K562 (cell line): ENCODE measurements at regions not wholly inside any gene's neighbourhood (a gene's known extent, or its start where the extent isn't known, plus 50 kb on each side); places are given as distances from the start of the nearest gene placed in this dataset.

Experiments used
- GABPA ChIP-seq: fragments of 200-800 bp; sonication (Bioruptor generic); conservative IDR thresholded peaks from 2 replicates; pipeline ENCODE4 v1.6.1; 2016; ENCODE audit warnings: low read depth, missing genetic modification characterization, missing compliant biosample characterization
- JUN ChIP-seq, 2 experiments: sonication (generic) in 1 of 2; formaldehyde crosslinking in 1 of 2; IDR thresholded peaks; 2 replicates each; pipeline versions ENCODE4 v1.6.1 to v1.8.0; 2012 to 2022; ENCODE audit warnings: borderline replicate concordance in 2 of 2, mild to moderate bottlenecking in 2 of 2, improper control_type of control experiment in 1 of 2, low read depth in 1 of 2, low read length in 1 of 2, missing genetic modification reagents in 1 of 2
- KAT7 ChIP-seq: sonication (generic); formaldehyde crosslinking; IDR thresholded peaks from 2 replicates; pipeline ENCODE4 v1.8.0; 2022; ENCODE audit warnings: missing genetic modification reagents, mild to moderate bottlenecking, borderline replicate concordance
- SMAD3 ChIP-seq: fragments of 450-650 bp; formaldehyde crosslinking; conservative IDR thresholded peaks from 2 replicates; pipeline ENCODE4 v1.4.0; 2020; ENCODE audit warnings: mild to moderate bottlenecking
- YBX1 ChIP-seq: fragments of 450-650 bp; IDR thresholded peaks from 2 replicates; pipeline ENCODE4 v1.7.1; 2016; ENCODE audit warnings: mild to moderate bottlenecking
- ZBTB8A ChIP-seq: fragments of 450-650 bp; IDR thresholded peaks from 2 replicates; pipeline ENCODE4 v1.6.1; 2018; ENCODE audit warnings: mild to moderate bottlenecking, moderate library complexity; ENCODE audit not compliant: partially characterized antibody
- ZKSCAN1 ChIP-seq: fragments of 150-350 bp; IDR thresholded peaks from 2 replicates; pipeline ENCODE4 v1.6.1; 2016; ENCODE audit warnings: low read depth, low read length
- ZNF280A ChIP-seq: fragments of 450-650 bp; IDR thresholded peaks from 2 replicates; pipeline ENCODE4 v1.6.1; 2018; ENCODE audit warnings: mild to moderate bottlenecking, low read depth; ENCODE audit not compliant: partially characterized antibody
- ZNF449 ChIP-seq: fragments of 250-450 bp; sonication (Bioruptor Pico); IDR thresholded peaks from 2 replicates; pipeline ENCODE4 v1.8.0; 2022; ENCODE audit warnings: moderate library complexity, mild to moderate bottlenecking, inconsistent platforms

GRCh38 chr3:18208856-18209255 is 216.3 kb downstream of the SATB1 start (continued):
- TF ChIP-seq GABPA (0 out of 2 replicates have a peak, but pooled peaks have one; percentile 4), JUN (IDR thresholded peaks at IDR 0.05; ENCODE audit: borderline replicate concordance, low read depth, low read length) (no peak), JUN (CRISPR knock-in tag; IDR thresholded peaks at IDR 0.05; ENCODE audit: borderline replicate concordance) (no peak), YBX1 (no peak), SMAD3 (CRISPR knock-in tag) (no peak), ZNF449 (CRISPR knock-in tag) (0 out of 2 replicates have a peak, but pooled peaks have one; percentile 36), KAT7 (CRISPR knock-in tag) (no peak), ZNF280A (no peak), ZKSCAN1 (no peak), ZBTB8A (no peak)
